Calu3 (cell line): ENCODE measurements at regions not wholly inside any gene's neighbourhood (a gene's known extent, or its start where the extent isn't known, plus 50 kb on each side); places are given as distances from the start of the nearest gene placed in this dataset.

Source experiments
- BruUV-seq: library from RNA; stranded (reverse); fragments of 400-500 nt; replicated peaks from 2 replicates; lab custom pipeline; 2021; lab: Mats Ljungman, UMichigan
- CTCF ChIA-PET: fragments of 300-600 bp; sonication (Branson Sonifier 250); formaldehyde crosslinking; loops from one replicate; lab custom pipeline; 2022; ENCODE audit warnings: antibody characterized with exemption; lab: Charles Lee
- DNase-seq: peaks from one replicate; pipeline ENCODE4 v3.0.0; 2022
- H3K27ac Mint-ChIP-seq: one replicate; pipeline ENCODE4 v1.8.0; 2022; ENCODE audit warnings: mixed read lengths; ENCODE audit not compliant: unreplicated experiment
- H3K27me3 Mint-ChIP-seq: one replicate; pipeline ENCODE4 v1.8.0; 2022; ENCODE audit warnings: mixed read lengths; ENCODE audit not compliant: unreplicated experiment
- H3K36me3 Mint-ChIP-seq: one replicate; pipeline ENCODE4 v1.8.0; 2022; ENCODE audit warnings: mild to moderate bottlenecking, moderate library complexity, mixed read lengths; ENCODE audit not compliant: insufficient read depth, unreplicated experiment
- H3K4me1 Mint-ChIP-seq: one replicate; pipeline ENCODE4 v1.8.0; 2022; ENCODE audit warnings: mild to moderate bottlenecking, low read depth, mixed read lengths; ENCODE audit not compliant: unreplicated experiment
- H3K4me3 Mint-ChIP-seq: one replicate; pipeline ENCODE4 v1.8.0; 2022; ENCODE audit warnings: mild to moderate bottlenecking, low read depth, moderate library complexity, mixed read lengths; ENCODE audit not compliant: unreplicated experiment
- H3K9me3 Mint-ChIP-seq: one replicate; pipeline ENCODE4 v1.8.0; 2022; ENCODE audit warnings: low read depth, mixed read lengths; ENCODE audit not compliant: unreplicated experiment
- intact Hi-C: fragments of 100-400 bp; cut with micrococcal nuclease; formaldehyde crosslinking; loops from one replicate; pipeline ENCODE4 v1.10.0; 2022; ENCODE audit not compliant: unreplicated experiment
- TF ChIP-seq, protein P1 (sequence below): fragments of 200-600 bp; IDR thresholded peaks from one replicate; pipeline ENCODE4 v1.8.0; 2022; ENCODE audit warnings: antibody characterized with exemption; ENCODE audit not compliant: unreplicated experiment

- CTCF ChIA-PET, result interaction anchor here (0.6 kb wide), 1 partner anchor 1671 kb away, joined by 3 read pairs; no protein-coding TSS in a partner anchor
These were observed 181.7 kb upstream of the AGTR2 start for GRCh38 chrX:115988825-115989224.

GRCh38 chrX:115989686-115990085 is 180.9 kb upstream of the AGTR2 start:
- Mint-ChIP-seq H3K27me3 (no peaks in the 10 kb centered on the region), H3K4me1 (no peaks in the 10 kb centered on the region), H3K4me3 (no peak overlapping the region), H3K27ac (no peak overlapping the region), H3K9me3 (no peaks in the 10 kb centered on the region), H3K36me3 (no peaks in the 10 kb centered on the region)
- TF ChIP-seq, protein P1, sequence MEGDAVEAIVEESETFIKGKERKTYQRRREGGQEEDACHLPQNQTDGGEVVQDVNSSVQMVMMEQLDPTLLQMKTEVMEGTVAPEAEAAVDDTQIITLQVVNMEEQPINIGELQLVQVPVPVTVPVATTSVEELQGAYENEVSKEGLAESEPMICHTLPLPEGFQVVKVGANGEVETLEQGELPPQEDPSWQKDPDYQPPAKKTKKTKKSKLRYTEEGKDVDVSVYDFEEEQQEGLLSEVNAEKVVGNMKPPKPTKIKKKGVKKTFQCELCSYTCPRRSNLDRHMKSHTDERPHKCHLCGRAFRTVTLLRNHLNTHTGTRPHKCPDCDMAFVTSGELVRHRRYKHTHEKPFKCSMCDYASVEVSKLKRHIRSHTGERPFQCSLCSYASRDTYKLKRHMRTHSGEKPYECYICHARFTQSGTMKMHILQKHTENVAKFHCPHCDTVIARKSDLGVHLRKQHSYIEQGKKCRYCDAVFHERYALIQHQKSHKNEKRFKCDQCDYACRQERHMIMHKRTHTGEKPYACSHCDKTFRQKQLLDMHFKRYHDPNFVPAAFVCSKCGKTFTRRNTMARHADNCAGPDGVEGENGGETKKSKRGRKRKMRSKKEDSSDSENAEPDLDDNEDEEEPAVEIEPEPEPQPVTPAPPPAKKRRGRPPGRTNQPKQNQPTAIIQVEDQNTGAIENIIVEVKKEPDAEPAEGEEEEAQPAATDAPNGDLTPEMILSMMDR, result no peak
- DNase-seq, result no peak
- intact Hi-C loops, result loop anchor here (10.0 kb wide), 1 partner anchor 215 kb away; no protein-coding TSS in a partner anchor
- no TSS peak for BruUV-seq
- CTCF ChIA-PET, result interaction anchor here (0.5 kb wide), 1 partner anchor 34 kb away, joined by 5 read pairs; no protein-coding TSS in a partner anchor

More at GRCh38 chrX:115988825-115989224, 181.7 kb upstream of the AGTR2 start:
- Mint-ChIP-seq H3K4me3 (no peak overlapping the region), H3K27ac (no peak overlapping the region), H3K36me3 (no peaks in the 10 kb centered on the region), H3K4me1 (no peaks in the 10 kb centered on the region), H3K27me3 (no peaks in the 10 kb centered on the region), H3K9me3 (no peaks in the 10 kb centered on the region)
- TF ChIP-seq, protein P1, result peak; percentile 35
- DNase-seq, result no peak
- no TSS peak for BruUV-seq
- intact Hi-C loops, result loop anchor here (10.0 kb wide), 1 partner anchor 216 kb away; no protein-coding TSS in a partner anchor

DNA sequence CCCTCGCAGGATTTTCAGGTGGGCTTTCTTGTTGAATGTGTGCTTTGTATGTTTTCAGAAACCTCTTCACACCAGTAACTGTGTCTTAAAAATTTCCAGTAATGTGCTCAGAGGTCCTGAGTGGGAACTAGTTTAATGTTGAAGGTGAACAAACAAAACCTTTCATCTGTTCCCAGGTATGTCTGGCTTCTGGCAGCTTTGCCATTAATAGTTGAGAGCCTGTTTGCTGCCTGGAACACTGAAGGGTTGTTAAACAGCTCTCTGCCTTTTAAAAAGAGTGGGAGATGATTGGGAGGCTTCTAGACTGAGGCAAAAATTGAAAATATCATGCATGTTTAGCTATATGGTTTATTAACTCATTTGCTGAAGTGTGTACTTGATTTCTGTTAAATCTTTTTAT is 161.2 kb upstream of the AGTR2 start:
- TF ChIP-seq, protein P1, result no peak
- BruUV-seq, result no TSS peak
- intact Hi-C loops, result loop anchor here (10.0 kb wide), 1 partner anchor 175 kb away; no protein-coding TSS in a partner anchor
- peaks cover 20% of the 10 kb centered on the region for H3K4me1 Mint-ChIP-seq
- H3K27me3 Mint-ChIP-seq, result peaks cover 9% of the 10 kb centered on the region
- CTCF ChIA-PET, result no interaction called here
- H3K36me3 Mint-ChIP-seq, result no peaks in the 10 kb centered on the region
- H3K9me3 Mint-ChIP-seq, result peaks cover 8% of the 10 kb centered on the region
- no peak overlapping the region for H3K27ac Mint-ChIP-seq
- DNase-seq, result no peak
- no peak overlapping the region for H3K4me3 Mint-ChIP-seq

DNA sequence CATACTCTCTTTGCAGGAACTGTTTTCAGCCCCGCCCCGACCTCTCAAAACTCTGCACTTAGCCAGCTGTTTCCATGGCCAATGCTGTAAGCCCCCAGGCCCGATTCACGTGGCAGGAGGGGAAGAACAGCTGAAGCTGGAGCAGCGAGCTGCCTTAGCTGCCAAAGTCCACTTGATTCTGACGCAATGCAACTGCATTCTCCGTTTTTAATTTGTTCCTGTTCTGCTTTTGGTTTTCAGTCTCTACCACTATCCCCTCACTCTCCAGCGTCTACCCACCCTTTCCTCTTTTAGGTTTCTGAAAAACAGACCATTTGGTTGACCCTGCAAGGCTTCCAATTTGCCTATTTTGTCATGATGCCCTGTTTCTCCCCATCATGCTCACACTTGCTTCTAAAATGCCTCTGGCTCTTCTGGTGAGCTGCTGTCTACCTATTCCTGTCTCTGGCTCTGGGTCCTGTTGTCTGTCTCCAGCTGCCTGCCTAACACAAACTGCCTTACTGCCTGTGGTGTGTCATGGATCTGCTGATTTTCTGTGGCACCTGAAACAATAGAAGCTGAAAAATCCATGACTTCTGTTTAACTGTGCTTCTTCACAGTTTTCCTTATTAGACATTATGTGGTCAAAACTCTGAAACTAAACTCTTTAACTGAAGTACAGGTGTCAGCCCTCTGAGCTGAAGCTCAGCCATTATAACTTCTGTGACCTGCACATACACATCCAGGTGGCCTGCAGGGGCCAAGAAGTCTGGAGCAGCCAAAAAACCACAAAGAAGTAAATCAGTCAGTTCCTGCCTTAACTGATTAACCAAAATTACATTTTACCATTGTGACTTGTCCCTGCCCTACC is 160.5 kb upstream of the AGTR2 start:
- TF ChIP-seq, protein P1, result no peak
- peaks cover 20% of the 10 kb centered on the region for H3K4me1 Mint-ChIP-seq
- H3K4me3 Mint-ChIP-seq, result peak overlapping the region; percentile 25
- CTCF ChIA-PET, result no interaction called here
- no peaks in the 10 kb centered on the region for H3K36me3 Mint-ChIP-seq
- peak; percentile 3 for DNase-seq
- H3K27ac Mint-ChIP-seq, result peak overlapping the region; percentile 19
- BruUV-seq, result no TSS peak
- intact Hi-C loops, result loop anchor here (10.0 kb wide), 1 partner anchor 175 kb away; no protein-coding TSS in a partner anchor
- peaks cover 9% of the 10 kb centered on the region for H3K27me3 Mint-ChIP-seq
- peaks cover 8% of the 10 kb centered on the region for H3K9me3 Mint-ChIP-seq
